AG04450 (cell line): ENCODE measurements at regions not wholly inside any gene's neighbourhood (a gene's known extent, or its start where the extent isn't known, plus 50 kb on each side); places are given as distances from the start of the nearest gene placed in this dataset.

Experiments
- CTCF ChIA-PET: fragments of 300-600, 350-600 bp; formaldehyde crosslinking; extraction: SDS; loops from one replicate; lab custom pipeline; 2022; ENCODE audit warnings: antibody characterized with exemption, inconsistent platforms; lab: Charles Lee
- POLR2A ChIA-PET: fragments of 350-600 bp; formaldehyde crosslinking; extraction: SDS; loops from one replicate; lab custom pipeline; 2021; ENCODE audit warnings: antibody characterized with exemption, inconsistent platforms; lab: Yijun Ruan, JAX
- DNase-seq: peaks from one replicate; pipeline ENCODE4 v3.0.0-alpha.2; 2011; ENCODE audit warnings: low read depth, low spot score
- H3K27ac ChIP-seq: one replicate; pipeline ENCODE4 v1.5.1; 2012; ENCODE audit warnings: low read depth, low read length, control low read depth
- H3K27me3 ChIP-seq: one replicate; pipeline ENCODE4 v1.6.0; 2012; ENCODE audit warnings: low read length; ENCODE audit not compliant: control insufficient read depth, insufficient read depth
- H3K4me3 ChIP-seq: 2 replicates; pipeline ENCODE4 v1.5.1; 2011; ENCODE audit warnings: mild to moderate bottlenecking, low read depth, low read length, control low read depth
- H3K9me3 ChIP-seq: 2 replicates; pipeline ENCODE4 v1.5.1; 2012; ENCODE audit warnings: low read length; ENCODE audit not compliant: control insufficient read depth, insufficient read depth
- CTCF ChIP-seq: IDR thresholded peaks from 2 replicates; pipeline ENCODE4 v1.5.1; 2011; ENCODE audit warnings: low read depth, low read length, control low read depth, inconsistent platforms

- no peak for TF ChIP-seq CTCF
- Histone ChIP-seq H3K4me3 (no peak overlapping the region), H3K9me3 (no peaks in the 10 kb centered on the region), H3K27ac (peak overlapping the region; percentile 40), H3K27me3 (no peaks in the 10 kb centered on the region)
- POLR2A ChIA-PET, result interaction anchor here (1.0 to 2.4 kb wide), 6 partner anchors 30 to 121 kb away, joined by 3 to 10 read pairs (median 4); no protein-coding TSS in a partner anchor
- CTCF ChIA-PET, result interaction anchor here (0.7 to 1.8 kb wide), 3 partner anchors 183 to 528 kb away, joined by 3 read pairs; no protein-coding TSS in a partner anchor
- no peak for DNase-seq
These were observed 120.7 kb upstream of the SLC38A2 start for GRCh38 chr12:46493150-46493833.

GRCh38 chr12:46492471-46493085 is 120.0 kb upstream of the SLC38A2 start:
- H3K27ac ChIP-seq, result peak overlapping the region; percentile 68
- H3K4me3 ChIP-seq, result no peak overlapping the region
- no peaks in the 10 kb centered on the region for H3K9me3 ChIP-seq
- no peak for TF ChIP-seq CTCF
- DNase-seq, result peak; percentile 85
- H3K27me3 ChIP-seq, result no peaks in the 10 kb centered on the region
- ChIA-PET POLR2A (interaction anchor here (1.1 to 2.4 kb wide), 4 partner anchors 32 to 121 kb away, joined by 3 to 10 read pairs (median 6); no protein-coding TSS in a partner anchor), CTCF (interaction anchor here (0.9 to 1.4 kb wide), 2 partner anchors 184 to 491 kb away, joined by 3 read pairs; no protein-coding TSS in a partner anchor)

- ChIA-PET POLR2A (interaction anchor here (1.3 to 2.4 kb wide), 4 partner anchors 33 to 108 kb away, joined by 5 to 10 read pairs (median 6); no protein-coding TSS in a partner anchor), CTCF (interaction anchor here (0.7 to 0.9 kb wide), 2 partner anchors 492 to 530 kb away, joined by 3 read pairs; no protein-coding TSS in a partner anchor)
- no peak overlapping the region for H3K27ac ChIP-seq
- TF ChIP-seq CTCF, result no peak
- H3K27me3 ChIP-seq, result no peaks in the 10 kb centered on the region
- no peak for DNase-seq
- H3K9me3 ChIP-seq, result no peaks in the 10 kb centered on the region
- H3K4me3 ChIP-seq, result no peak overlapping the region
These were observed 119.0 kb upstream of the SLC38A2 start for GRCh38 chr12:46491548-46491947.

GRCh38 chr12:46490635-46491034 is 118.1 kb upstream of the SLC38A2 start:
- ChIA-PET CTCF (no interaction called here), POLR2A (interaction anchor here (1.3 to 2.0 kb wide), 2 partner anchors 59 to 107 kb away, joined by 5 read pairs; no protein-coding TSS in a partner anchor)
- no peaks in the 10 kb centered on the region for H3K9me3 ChIP-seq
- no peak overlapping the region for H3K4me3 ChIP-seq
- DNase-seq, result no peak
- no peak for TF ChIP-seq CTCF
- H3K27me3 ChIP-seq, result no peaks in the 10 kb centered on the region
- peak overlapping the region; percentile 49 for H3K27ac ChIP-seq
